ENCODE measurements at regions not wholly inside any gene's neighbourhood (a gene's known extent, or its start where the extent isn't known, plus 50 kb on each side); places are given as distances from the start of the nearest gene placed in this dataset.

GRCh38 chr5:67677422-67677970 lies 480.9 kb upstream of the CD180 start:
- TF ChIP-seq CTCF (IDR thresholded peaks at IDR 0.05), result no peak
- no peak for TF ChIP-seq ELF1 (IDR thresholded peaks at IDR 0.05)
- TF ChIP-seq FOXM1 (IDR thresholded peaks at IDR 0.05; ENCODE audit: low read depth), result no peak
- no peak for TF ChIP-seq CHD2 (IDR thresholded peaks at IDR 0.05; ENCODE audit: low read length, partially characterized antibody)
- TF ChIP-seq RCOR1 (IDR thresholded peaks at IDR 0.05; ENCODE audit: low read length), result no peak
- TF ChIP-seq, protein P1, sequence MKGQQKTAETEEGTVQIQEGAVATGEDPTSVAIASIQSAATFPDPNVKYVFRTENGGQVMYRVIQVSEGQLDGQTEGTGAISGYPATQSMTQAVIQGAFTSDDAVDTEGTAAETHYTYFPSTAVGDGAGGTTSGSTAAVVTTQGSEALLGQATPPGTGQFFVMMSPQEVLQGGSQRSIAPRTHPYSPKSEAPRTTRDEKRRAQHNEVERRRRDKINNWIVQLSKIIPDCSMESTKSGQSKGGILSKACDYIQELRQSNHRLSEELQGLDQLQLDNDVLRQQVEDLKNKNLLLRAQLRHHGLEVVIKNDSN (IDR thresholded peaks at IDR 0.05; ENCODE audit: borderline replicate concordance, low read depth), result no peak
- TF ChIP-seq GATA2 (CRISPR knock-in tag; IDR thresholded peaks at IDR 0.05), result no peak
- no peak for TF ChIP-seq MXI1 (IDR thresholded peaks at IDR 0.05; ENCODE audit: low read depth, low read length)
- no peak for TF ChIP-seq TAF1 (IDR thresholded peaks at IDR 0.05; ENCODE audit: borderline replicate concordance, low read depth, low read length)
- TF ChIP-seq USF2 (IDR thresholded peaks at IDR 0.05; ENCODE audit: borderline replicate concordance, low read depth, low read length), result no peak
- TF ChIP-seq MAX (IDR thresholded peaks at IDR 0.05; ENCODE audit: low read depth), result no peak
